HL-60 (cell line): ENCODE measurements at regions not wholly inside any gene's neighbourhood (a gene's known extent, or its start where the extent isn't known, plus 50 kb on each side); places are given as distances from the start of the nearest gene placed in this dataset.

Experiments
- DNase-seq, 2 experiments: peaks; one replicate each; pipeline ENCODE4 v3.0.0-alpha.2; 2010 to 2020; ENCODE audit warnings: low read depth in 1 of 2, low spot score in 1 of 2
- H3K27ac ChIP-seq: fragments of 250-450 bp; sonication (Bioruptor Pico); replicated peaks from 2 replicates; pipeline ENCODE4 v1.5.1; 2020; ENCODE audit warnings: mild to moderate bottlenecking, moderate library complexity
- H3K27me3 ChIP-seq: fragments of 250-450 bp; sonication (Bioruptor Pico); 2 replicates; pipeline ENCODE4 v1.5.1; 2021; ENCODE audit warnings: mild to moderate bottlenecking, moderate library complexity; ENCODE audit not compliant: insufficient read depth, poor library complexity, severe bottlenecking
- H3K4me3 ChIP-seq: replicated peaks from 2 replicates; pipeline ENCODE4 v1.5.1; 2011; ENCODE audit warnings: mild to moderate bottlenecking, control low read depth, low read length; ENCODE audit not compliant: insufficient read depth
- CTCF ChIP-seq: IDR thresholded peaks from one replicate; pipeline ENCODE4 v1.5.1; 2011; ENCODE audit warnings: low read length, control low read depth, inconsistent platforms; ENCODE audit not compliant: insufficient read depth
- GABPA ChIP-seq: IDR thresholded peaks from 2 replicates; pipeline ENCODE4 v1.6.1; 2012; ENCODE audit warnings: low read depth
- POLR2AphosphoS5 ChIP-seq: IDR thresholded peaks from 2 replicates; pipeline ENCODE4 v1.6.1; 2012; ENCODE audit warnings: low read depth
- SPI1 ChIP-seq: IDR thresholded peaks from 2 replicates; pipeline ENCODE4 v1.6.1; 2012; ENCODE audit warnings: low read depth, mild to moderate bottlenecking, borderline replicate concordance
- TF ChIP-seq, protein P1 (sequence below): IDR thresholded peaks from 2 replicates; pipeline ENCODE4 v1.6.1; 2012; ENCODE audit warnings: low read depth; ENCODE audit not compliant: insufficient replicate concordance

DNA sequence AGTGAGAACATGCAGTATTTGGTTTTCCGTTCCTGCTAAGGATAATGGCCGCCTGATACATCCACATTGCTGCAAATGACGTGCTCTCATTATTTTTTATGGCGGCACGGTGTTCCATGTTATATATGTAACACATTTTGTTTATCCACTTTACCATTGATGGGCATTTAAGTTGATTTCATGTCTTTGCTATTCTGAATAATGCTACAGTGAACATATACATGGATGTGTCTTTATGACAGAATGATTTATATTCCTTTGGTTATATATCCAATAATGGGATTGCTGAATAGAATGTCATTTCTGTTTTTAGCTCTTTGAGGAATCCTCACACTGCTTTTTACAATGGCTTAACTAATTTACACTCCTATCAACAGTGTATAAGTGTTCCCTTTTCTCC, 1223.2 kb downstream of the RAPGEF2 start:
- no peaks in the 10 kb centered on the region for H3K27me3 ChIP-seq
- H3K4me3 ChIP-seq = no peak overlapping the region
- no peak for DNase-seq
- H3K27ac ChIP-seq = no peak overlapping the region
- TF ChIP-seq SPI1 (no peak), CTCF (no peak), GABPA (no peak)
- TF ChIP-seq, protein P1, sequence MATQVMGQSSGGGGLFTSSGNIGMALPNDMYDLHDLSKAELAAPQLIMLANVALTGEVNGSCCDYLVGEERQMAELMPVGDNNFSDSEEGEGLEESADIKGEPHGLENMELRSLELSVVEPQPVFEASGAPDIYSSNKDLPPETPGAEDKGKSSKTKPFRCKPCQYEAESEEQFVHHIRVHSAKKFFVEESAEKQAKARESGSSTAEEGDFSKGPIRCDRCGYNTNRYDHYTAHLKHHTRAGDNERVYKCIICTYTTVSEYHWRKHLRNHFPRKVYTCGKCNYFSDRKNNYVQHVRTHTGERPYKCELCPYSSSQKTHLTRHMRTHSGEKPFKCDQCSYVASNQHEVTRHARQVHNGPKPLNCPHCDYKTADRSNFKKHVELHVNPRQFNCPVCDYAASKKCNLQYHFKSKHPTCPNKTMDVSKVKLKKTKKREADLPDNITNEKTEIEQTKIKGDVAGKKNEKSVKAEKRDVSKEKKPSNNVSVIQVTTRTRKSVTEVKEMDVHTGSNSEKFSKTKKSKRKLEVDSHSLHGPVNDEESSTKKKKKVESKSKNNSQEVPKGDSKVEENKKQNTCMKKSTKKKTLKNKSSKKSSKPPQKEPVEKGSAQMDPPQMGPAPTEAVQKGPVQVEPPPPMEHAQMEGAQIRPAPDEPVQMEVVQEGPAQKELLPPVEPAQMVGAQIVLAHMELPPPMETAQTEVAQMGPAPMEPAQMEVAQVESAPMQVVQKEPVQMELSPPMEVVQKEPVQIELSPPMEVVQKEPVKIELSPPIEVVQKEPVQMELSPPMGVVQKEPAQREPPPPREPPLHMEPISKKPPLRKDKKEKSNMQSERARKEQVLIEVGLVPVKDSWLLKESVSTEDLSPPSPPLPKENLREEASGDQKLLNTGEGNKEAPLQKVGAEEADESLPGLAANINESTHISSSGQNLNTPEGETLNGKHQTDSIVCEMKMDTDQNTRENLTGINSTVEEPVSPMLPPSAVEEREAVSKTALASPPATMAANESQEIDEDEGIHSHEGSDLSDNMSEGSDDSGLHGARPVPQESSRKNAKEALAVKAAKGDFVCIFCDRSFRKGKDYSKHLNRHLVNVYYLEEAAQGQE = no peak

DNA sequence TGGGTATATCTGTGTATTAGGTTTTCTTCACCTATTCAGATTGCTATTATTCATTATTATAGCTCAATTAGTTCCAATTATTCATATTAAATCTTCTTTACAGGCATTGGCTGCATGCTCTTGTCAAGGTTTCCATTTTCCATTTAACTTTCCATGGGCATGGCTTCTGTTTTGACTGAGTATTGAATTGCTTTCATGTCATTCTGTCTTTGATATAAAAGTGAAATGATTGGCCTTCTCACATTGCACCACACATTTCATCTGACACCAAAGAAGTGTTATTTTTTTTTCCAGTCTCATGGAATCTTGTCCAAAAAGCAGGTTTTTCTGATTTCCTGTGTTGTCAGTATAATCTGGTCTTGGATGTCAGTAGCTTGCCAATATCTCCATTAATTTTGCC, 1244.3 kb downstream of the RAPGEF2 start:
- Histone ChIP-seq H3K27me3 (no peaks in the 10 kb centered on the region), H3K27ac (no peak overlapping the region), H3K4me3 (no peak overlapping the region)
- TF ChIP-seq SPI1 (no peak), POLR2AphosphoS5 (no peak), CTCF (no peak)
- DNase-seq = no peak

GRCh38 chr4:160350944-160351343, 1248.1 kb downstream of the RAPGEF2 start:
- DNase-seq = no peak
- no peak for TF ChIP-seq POLR2AphosphoS5
- TF ChIP-seq GABPA = no peak
- TF ChIP-seq SPI1 = no peak
- no peak for TF ChIP-seq CTCF
- TF ChIP-seq, protein P1 = no peak
- no peak overlapping the region for H3K27ac ChIP-seq
- no peaks in the 10 kb centered on the region for H3K27me3 ChIP-seq
- no peak overlapping the region for H3K4me3 ChIP-seq

DNA sequence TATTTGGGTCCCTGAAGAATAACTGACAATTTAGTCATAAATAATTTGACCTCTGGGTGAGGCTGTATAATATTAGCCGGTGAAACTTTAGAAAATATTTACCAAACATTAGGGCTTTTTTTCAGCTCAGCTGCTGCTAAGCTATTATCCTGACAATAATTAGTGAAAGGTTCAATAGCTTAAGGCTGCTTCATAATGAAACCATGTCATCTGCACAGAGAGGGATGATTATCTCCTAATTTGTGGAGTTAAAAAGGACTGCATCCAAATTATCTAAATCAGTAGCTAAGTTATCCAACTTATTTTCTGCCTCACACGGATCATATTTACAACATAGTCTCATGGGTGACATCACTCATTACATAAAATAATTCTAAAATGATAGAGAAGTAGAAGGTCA, 1249.8 kb downstream of the RAPGEF2 start:
- no peak for DNase-seq
- Histone ChIP-seq H3K27me3 (no peaks in the 10 kb centered on the region), H3K4me3 (no peak overlapping the region), H3K27ac (no peak overlapping the region)
- TF ChIP-seq POLR2AphosphoS5 = no peak
- TF ChIP-seq, protein P1 = no peak
- TF ChIP-seq SPI1 = no peak
- no peak for TF ChIP-seq GABPA
- TF ChIP-seq CTCF = no peak
